GM23248 (cell line): ENCODE measurements at regions not wholly inside any gene's neighbourhood (a gene's known extent, or its start where the extent isn't known, plus 50 kb on each side); places are given as distances from the start of the nearest gene placed in this dataset.

Source experiments
- EZH2 ChIP-seq: fragments of 200-600 bp; sonication (generic); IDR thresholded peaks from 2 replicates; pipeline ENCODE4 v1.6.1; 2018; ENCODE audit warnings: antibody characterized with exemption, mild to moderate bottlenecking; ENCODE audit not compliant: insufficient read depth, poor library complexity, severe bottlenecking
- EZH2phosphoT487 ChIP-seq: fragments of 200-600 bp; sonication (generic); IDR thresholded peaks from 2 replicates; pipeline ENCODE4 v1.6.1; 2018; ENCODE audit warnings: antibody characterized with exemption, moderate library complexity, mild to moderate bottlenecking, low read depth; ENCODE audit not compliant: insufficient read depth

DNA sequence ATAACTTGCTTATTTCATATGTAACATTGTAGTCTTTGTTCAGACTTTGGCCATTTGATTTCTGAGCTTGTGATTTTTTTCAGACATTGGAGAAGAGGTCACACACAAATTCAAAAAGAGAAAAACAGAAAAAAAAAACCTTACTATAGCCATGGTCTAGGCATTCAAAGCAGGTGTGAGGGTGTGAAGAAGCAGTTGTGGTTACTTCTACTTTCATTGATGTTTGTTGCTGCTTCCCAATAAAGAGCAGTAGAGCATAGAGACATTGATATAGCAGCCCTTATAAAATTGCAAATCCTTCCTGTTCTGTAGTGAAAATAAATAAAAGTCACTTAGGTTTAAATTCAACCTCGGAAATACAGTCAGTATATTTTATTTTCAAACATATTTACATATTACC lies 671.6 kb downstream of the GRXCR1 start:
- TF ChIP-seq EZH2 (no peak), EZH2phosphoT487 (no peak)
